Keratinocyte (primary cell): ENCODE measurements at regions not wholly inside any gene's neighbourhood (a gene's known extent, or its start where the extent isn't known, plus 50 kb on each side); places are given as distances from the start of the nearest gene placed in this dataset.

Experiments
- EZH2 ChIP-seq: IDR thresholded peaks from one replicate; pipeline ENCODE4 v1.6.1; 2012; ENCODE audit warnings: inconsistent platforms, mild to moderate bottlenecking, low read length, moderate library complexity
- TF ChIP-seq, protein P1 (sequence below), 3 experiments: IDR thresholded peaks in 1 of 3; conservative IDR thresholded peaks in 1 of 3; optimal IDR thresholded peaks in 1 of 3; 2 replicates in 2 of 3; 3 replicates in 1 of 3; pipeline versions ENCODE3 to v1.5.1; 2011; ENCODE audit warnings: low read length in 3 of 3, mild to moderate bottlenecking in 3 of 3, moderate library complexity in 2 of 3, control low read depth in 1 of 3, inconsistent platforms in 1 of 3; ENCODE audit not compliant: insufficient read depth in 2 of 3; ENCODE audit errors: extremely low read depth in 1 of 3

DNA sequence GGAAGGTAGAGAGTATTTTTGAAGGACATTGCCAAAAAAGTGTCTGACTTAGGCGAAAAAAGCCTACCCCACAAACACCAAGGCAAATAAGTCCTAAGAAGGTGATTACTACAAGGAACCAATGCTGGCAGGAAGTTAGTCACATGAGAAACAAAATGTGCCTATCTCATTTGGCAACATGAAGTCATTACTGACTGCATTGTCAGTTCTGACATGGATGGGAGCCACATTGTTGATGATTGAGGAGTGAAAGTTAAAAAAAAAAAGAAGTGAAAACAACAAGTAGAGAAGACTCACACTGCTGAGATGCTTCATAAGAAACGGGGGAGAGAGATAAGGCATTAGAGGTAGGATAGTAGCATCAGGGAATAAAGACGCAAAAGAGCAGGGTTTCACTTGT lies 141.5 kb upstream of the FAT3 start:
- TF ChIP-seq, protein P1, sequence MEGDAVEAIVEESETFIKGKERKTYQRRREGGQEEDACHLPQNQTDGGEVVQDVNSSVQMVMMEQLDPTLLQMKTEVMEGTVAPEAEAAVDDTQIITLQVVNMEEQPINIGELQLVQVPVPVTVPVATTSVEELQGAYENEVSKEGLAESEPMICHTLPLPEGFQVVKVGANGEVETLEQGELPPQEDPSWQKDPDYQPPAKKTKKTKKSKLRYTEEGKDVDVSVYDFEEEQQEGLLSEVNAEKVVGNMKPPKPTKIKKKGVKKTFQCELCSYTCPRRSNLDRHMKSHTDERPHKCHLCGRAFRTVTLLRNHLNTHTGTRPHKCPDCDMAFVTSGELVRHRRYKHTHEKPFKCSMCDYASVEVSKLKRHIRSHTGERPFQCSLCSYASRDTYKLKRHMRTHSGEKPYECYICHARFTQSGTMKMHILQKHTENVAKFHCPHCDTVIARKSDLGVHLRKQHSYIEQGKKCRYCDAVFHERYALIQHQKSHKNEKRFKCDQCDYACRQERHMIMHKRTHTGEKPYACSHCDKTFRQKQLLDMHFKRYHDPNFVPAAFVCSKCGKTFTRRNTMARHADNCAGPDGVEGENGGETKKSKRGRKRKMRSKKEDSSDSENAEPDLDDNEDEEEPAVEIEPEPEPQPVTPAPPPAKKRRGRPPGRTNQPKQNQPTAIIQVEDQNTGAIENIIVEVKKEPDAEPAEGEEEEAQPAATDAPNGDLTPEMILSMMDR (optimal IDR thresholded peaks at IDR 0.05 in 1 of 3, IDR thresholded peaks at IDR 0.05 in 1 of 3, conservative IDR thresholded peaks at IDR 0.05 in 1 of 3; ENCODE audit: extremely low read depth in 1 of 3, insufficient read depth in 2 of 3, low read length in 3 of 3): no peak
- TF ChIP-seq EZH2: no peak
